Adrenal gland (tissue), 9 donors: ENCODE measurements at regions not wholly inside any gene's neighbourhood (a gene's known extent, or its start where the extent isn't known, plus 50 kb on each side); places are given as distances from the start of the nearest gene placed in this dataset.

ENCODE experiments used
- DNase-seq, 7 donors: peaks; one replicate each; pipeline ENCODE4 v3.0.0-alpha.2; 2019 to 2020
- H3K27ac ChIP-seq, 5 donors: fragments of 200-600 bp; sonication (generic) in 4 of 5; 1 replicate in 3 of 5; 2 replicates in 2 of 5; pipeline versions ENCODE4 v1.5.1 to v1.8.0; 2016 to 2020; ENCODE audit warnings: mild to moderate bottlenecking in 1 of 5
- H3K27me3 ChIP-seq: fragments of 200-600 bp; 2 replicates; pipeline ENCODE4 v1.8.0; 2021
- H3K36me3 ChIP-seq, 2 donors: fragments of 200-600 bp; replicated peaks in 1 of 2; 1 replicate in 1 of 2; 2 replicates in 1 of 2; pipeline versions ENCODE4 v1.5.1 to v1.8.0; 2018 to 2022
- H3K4me1 ChIP-seq, 2 donors: fragments of 200-600 bp; replicated peaks in 1 of 2; 1 replicate in 1 of 2; 2 replicates in 1 of 2; pipeline versions ENCODE4 v1.5.1 to v1.8.0; 2018 to 2021
- H3K4me3 ChIP-seq, 4 donors: fragments of 200-600 bp; sonication (generic) in 3 of 4; one replicate each; pipeline ENCODE4 v1.5.1; 2016 to 2018
- H3K9me3 ChIP-seq, 3 donors: fragments of 200-600 bp; sonication (generic) in 1 of 3; replicated peaks in 1 of 3; 1 replicate in 2 of 3; 2 replicates in 1 of 3; pipeline versions ENCODE4 v1.5.1 to v1.8.0; 2016 to 2021
- CTCF ChIP-seq, 6 experiments: fragments of 450-650 bp in 4 of 6; fragments of 200-600 bp in 2 of 6; sonication (generic) in 1 of 6; IDR thresholded peaks; 1 replicate in 5 of 6; 2 replicates in 1 of 6; pipeline versions ENCODE4 v1.5.1 to v1.8.0; 2016 to 2021; ENCODE audit warnings: antibody characterized with exemption in 6 of 6, mild to moderate bottlenecking in 2 of 6, moderate library complexity in 1 of 6
- POLR2A ChIP-seq, 2 donors: fragments of 450-650 bp; IDR thresholded peaks; one replicate each; pipeline ENCODE4 v1.6.1; 2017; ENCODE audit warnings: antibody characterized with exemption in 2 of 2, mild to moderate bottlenecking in 2 of 2, moderate library complexity in 1 of 2
- WGBS, 4 donors: extraction: QIAGEN DNeasy Blood & Tissue Kit in 2 of 4; methylation state at CpG; one replicate each; pipeline versions ENCODE4 v1.1.5 to v1.1.7; 2013 to 2017; 5-methylcytosine and 5-hydroxymethylcytosine counted together
- intact Hi-C, 2 donors: fragments of 100-400 bp; cut with DNase I; formaldehyde crosslinking; loops; one replicate each; pipeline versions ENCODE4 v1.14.1 to v1.15.0; 2022 to 2023
- donor health status: healthy with polysubstance abuse.
- donor health status: Bipolar disorder and iron deficiency.
- donor health status: DM: yes; HTN: yes; CAD: no.
- donor health status: DM: no; HTN: no; CAD: no.
- donor health status: DM: no; HTN: no; CAD: no.

GRCh38 chr10:10125676-10126075 lies 892.0 kb upstream of the CELF2 start:
- DNase-seq, result no peak
- H3K4me3 ChIP-seq, result no peak overlapping the region
- no peak overlapping the region for H3K27ac ChIP-seq
- TF ChIP-seq CTCF (IDR thresholded peaks at IDR 0.05), result no peak
- H3K27me3 ChIP-seq, result no peaks in the 10 kb centered on the region
- H3K9me3 ChIP-seq, result no peaks in the 10 kb centered on the region
- H3K36me3 ChIP-seq, result no peaks in the 10 kb centered on the region
- no peaks in the 10 kb centered on the region for H3K4me1 ChIP-seq
- WGBS, 4 donors, result 59 to 72% (median 65%) methylated on average over 4 of the region's 4 CpGs
- intact Hi-C loops, result no loop called here

GRCh38 chr10:10126218-10126617 lies 891.5 kb upstream of the CELF2 start:
- no peak overlapping the region for H3K4me3 ChIP-seq
- H3K36me3 ChIP-seq, result no peaks in the 10 kb centered on the region
- no peak for DNase-seq
- no peaks in the 10 kb centered on the region for H3K27me3 ChIP-seq
- no peak for TF ChIP-seq POLR2A (IDR thresholded peaks at IDR 0.05)
- TF ChIP-seq CTCF (IDR thresholded peaks at IDR 0.05), result no peak
- intact Hi-C loops, result no loop called here
- no peaks in the 10 kb centered on the region for H3K4me1 ChIP-seq
- H3K27ac ChIP-seq, result no peak overlapping the region
- H3K9me3 ChIP-seq, result no peaks in the 10 kb centered on the region
- WGBS, 4 donors, result 83 to 96% (median 92%) methylated on average over 3 of the region's 3 CpGs

GRCh38 chr10:10128387-10128786 lies 889.3 kb upstream of the CELF2 start:
- Histone ChIP-seq H3K36me3 (no peaks in the 10 kb centered on the region), H3K9me3 (no peaks in the 10 kb centered on the region), H3K27me3 (no peaks in the 10 kb centered on the region), H3K4me3 (no peak overlapping the region), H3K27ac (no peak overlapping the region), H3K4me1 (no peaks in the 10 kb centered on the region)
- whole genome bisulfite sequencing, 4 donors, result 70 to 72% (median 71%) methylated on average over 3 of the region's 3 CpGs
- DNase-seq, result no peak
- no peak for TF ChIP-seq CTCF (IDR thresholded peaks at IDR 0.05)
- no peak for TF ChIP-seq POLR2A (IDR thresholded peaks at IDR 0.05)
- intact Hi-C loops, result no loop called here

- H3K27ac ChIP-seq, result no peak overlapping the region
- DNase-seq, result no peak
- no peaks in the 10 kb centered on the region for H3K4me1 ChIP-seq
- no peaks in the 10 kb centered on the region for H3K9me3 ChIP-seq
- H3K4me3 ChIP-seq, result no peak overlapping the region
- TF ChIP-seq POLR2A (IDR thresholded peaks at IDR 0.05) (no peak), CTCF (IDR thresholded peaks at IDR 0.05) (no peak)
- no peaks in the 10 kb centered on the region for H3K27me3 ChIP-seq
- WGBS, 4 donors, result 29 to 39% (median 37%) methylated on average over 2 of the region's 2 CpGs
- intact Hi-C loops, result no loop called here
- no peaks in the 10 kb centered on the region for H3K36me3 ChIP-seq
Measured at GRCh38 chr10:10130686-10131085, 887.0 kb upstream of the CELF2 start.
